ENCODE measurements at regions not wholly inside any gene's neighbourhood (a gene's known extent, or its start where the extent isn't known, plus 50 kb on each side); places are given as distances from the start of the nearest gene placed in this dataset.
"Not testable (repeated sequence)": the region's sequence is repeated elsewhere in the genome, so short reads cannot be mapped to it uniquely, and the experiment has no call there.

DNA sequence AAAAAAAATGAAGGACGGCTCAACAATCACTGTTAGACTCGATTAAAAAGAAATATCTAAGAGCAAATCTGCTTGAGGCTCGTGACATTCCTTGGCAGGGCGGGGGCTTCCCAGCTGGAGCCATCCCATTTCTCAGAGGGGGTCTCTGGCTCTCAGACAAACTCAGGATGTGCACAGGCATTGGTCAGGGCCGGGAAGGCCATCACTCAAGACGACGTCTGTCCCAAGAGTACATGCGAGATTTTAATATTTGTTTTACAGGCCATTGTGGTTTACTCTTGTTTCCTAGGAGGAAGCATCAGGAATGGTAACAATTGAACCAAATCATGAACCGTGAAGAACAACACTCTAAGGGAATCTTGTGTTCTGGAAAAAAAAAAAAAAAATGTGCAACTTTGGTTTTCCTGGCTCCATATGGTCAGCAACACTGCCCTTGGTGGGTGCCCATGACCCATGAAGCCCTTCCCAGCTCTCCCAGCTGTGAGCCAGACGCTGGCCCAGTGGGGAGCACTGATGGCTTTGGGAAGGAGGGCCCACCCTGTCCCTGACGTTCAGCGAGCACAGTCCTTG, 5454.6 kb upstream of the TPTE start:
- not testable (repeated sequence) for DNase-seq

DNA sequence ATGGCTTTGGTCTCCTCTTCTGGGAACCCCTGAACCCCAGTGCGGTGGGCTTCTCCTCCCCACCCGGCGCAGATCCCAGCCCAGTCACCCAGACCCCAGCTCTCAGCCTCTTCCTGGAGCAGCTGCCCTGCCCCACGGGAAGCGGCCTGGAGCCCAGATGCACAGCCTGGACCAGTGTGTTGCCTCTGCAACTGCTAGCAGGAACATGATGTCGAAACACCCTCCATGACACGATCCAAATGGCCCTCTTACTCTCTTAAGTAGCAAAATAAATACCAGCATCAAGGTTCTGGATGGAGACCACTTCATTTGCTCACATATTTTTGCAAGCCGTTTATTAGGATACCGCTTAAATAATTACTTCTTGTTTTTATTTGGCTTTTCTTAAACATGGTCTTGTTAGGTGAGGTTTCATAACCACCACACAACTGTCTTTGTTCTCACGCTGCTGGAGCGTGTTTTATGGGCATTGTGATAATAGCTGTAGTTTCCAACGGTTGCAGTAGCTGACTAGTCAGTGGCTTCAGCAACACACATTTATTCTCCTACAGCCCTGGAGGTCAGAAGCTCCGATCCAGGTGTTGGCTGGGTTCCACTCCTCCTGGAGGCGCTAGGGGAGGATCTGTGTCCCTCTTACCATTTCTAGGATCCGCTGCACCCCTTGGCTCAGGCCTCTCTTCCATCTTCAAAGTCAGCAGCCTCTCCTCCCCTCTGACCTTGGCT, 5453.9 kb upstream of the TPTE start:
- DNase-seq = not testable (repeated sequence)

DNA sequence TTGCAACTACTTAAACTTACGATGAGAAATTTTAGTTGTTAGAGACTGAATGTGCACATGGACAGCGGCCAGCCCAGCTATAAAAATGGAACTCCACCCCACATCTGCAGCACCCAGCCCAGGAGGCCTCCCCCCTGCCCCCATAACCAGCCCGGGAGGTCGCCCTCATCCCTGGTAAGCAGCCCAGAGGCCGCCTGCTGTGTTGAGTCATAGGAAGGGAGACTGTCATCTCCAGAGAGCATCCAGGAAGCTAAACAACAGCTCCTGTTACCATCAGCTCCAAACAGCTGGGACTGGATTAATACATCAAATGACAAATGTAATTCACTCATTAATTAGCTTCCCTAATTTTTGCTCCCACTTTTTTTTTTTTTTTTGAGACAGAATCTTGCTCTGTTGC, 5452.7 kb upstream of the TPTE start:
- not testable (repeated sequence) for DNase-seq

DNA sequence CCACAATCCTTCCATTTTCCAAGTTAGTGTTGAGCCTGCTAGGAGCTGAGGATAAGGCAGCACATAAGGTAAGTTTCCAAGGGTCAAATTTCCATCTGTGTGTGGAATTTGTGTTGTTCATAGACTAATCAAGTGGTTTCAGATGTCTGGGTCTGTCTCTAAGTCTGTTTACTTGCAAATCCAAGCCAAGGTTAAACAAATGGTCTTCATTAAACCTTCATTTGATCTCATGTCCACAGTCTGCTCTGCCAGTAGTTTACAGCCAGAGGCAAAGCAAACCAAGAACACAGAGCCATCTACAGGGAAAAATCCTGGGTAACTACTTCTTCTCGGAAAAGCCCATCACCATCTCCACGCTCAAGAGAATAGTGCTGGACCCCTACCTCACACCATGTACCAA, 5450.2 kb upstream of the TPTE start:
- DNase-seq = not testable (repeated sequence)

DNA sequence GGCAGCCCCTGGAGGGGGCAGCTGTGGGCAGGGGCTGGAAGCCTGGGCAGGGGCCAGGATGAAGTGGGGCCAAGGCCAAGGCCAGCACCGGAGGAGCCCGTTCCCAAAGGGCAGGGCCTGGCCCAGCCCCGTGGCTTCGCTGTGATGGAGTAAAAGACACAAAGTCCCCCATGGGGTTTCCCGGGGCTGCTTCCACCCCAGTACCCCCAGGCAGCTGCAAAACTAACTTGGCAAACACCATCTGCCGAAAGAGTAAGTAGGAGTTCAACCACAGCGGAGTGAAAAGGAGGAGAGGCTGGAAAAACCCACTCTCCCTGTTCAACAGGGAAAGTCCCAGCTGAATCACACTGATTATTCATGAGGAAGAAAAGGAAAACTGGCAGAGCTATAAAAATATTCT, 5444.5 kb upstream of the TPTE start:
- not testable (repeated sequence) for DNase-seq

DNA sequence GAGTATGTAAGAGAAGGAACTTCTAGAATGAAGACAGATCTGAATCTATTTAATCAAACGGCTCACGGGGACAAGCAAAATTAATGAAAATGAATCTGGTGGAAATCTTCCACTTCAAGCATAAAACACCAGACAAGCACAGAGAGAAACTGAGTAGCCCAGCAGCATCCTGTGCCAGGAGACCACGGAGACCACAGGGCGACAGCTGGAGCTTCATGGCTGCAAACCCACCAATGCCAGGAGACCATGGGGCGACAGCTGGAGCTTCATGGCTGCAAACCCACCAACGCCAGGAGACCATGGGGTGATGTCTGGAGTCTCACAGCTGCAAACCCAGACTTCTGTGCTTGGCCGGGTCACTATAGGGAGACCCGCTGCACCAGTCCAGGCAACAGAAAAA, 5442.0 kb upstream of the TPTE start:
- DNase-seq = not testable (repeated sequence)

DNA sequence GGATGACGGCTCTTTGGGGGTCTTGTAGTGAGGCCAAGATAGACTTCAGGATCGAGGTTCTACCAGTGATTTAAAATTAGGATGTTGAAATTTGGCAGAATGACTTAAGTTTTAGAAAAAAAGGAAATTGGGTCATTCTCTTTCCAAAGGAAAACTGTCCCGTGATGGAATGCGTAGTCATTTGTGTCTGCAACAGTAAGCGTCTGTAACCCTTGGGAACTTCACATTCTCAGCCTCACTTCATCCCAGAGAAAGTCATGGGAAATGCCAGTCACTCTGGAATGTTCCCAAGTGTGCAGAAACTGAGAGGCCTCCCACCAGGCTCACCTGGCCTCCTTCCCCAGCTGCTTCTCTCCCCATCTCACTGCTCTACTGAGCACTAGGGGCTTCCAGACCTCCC, 5441.4 kb upstream of the TPTE start:
- DNase-seq = not testable (repeated sequence)

DNA sequence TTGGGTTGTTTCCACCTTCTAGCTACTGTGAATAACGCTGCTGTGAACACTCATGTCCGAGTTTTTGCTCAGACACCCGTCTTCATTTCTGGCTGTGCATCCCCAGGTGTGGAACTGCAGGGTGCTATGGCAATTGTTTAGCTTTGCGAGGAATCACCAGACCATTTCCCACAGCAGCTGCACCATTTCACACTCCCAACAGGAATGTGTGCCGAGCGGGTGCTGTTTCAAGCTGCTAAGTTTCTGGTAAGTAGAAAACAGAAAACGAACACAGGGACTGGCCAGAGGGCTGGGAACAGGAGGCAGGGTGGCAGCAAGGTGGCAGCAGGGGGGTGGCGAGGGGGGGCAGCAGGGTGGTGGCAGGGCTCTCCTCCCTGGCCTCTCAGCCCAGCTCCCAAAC, 5437.1 kb upstream of the TPTE start:
- DNase-seq = not testable (repeated sequence)

DNA sequence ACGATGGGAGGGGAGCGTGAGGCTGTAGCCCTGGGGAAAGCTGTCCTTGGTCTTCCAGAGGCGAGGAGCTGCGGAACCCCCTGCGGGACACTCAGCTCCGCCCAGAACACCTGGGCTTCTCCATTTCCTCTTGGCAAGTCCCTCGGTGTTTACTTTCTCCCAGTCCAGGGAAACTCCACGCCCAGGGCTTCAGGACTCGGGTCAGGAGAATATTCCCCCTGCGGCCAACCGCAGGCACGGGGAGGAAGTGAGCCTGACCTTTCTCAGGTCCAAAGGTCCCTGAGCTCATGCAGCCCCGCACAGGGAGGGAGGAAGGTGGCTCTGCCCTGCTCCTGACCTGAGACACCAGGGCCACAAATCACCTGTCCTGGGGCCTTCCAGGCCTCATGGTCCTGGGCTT, 5435.9 kb upstream of the TPTE start:
- DNase-seq = not testable (repeated sequence)

DNA sequence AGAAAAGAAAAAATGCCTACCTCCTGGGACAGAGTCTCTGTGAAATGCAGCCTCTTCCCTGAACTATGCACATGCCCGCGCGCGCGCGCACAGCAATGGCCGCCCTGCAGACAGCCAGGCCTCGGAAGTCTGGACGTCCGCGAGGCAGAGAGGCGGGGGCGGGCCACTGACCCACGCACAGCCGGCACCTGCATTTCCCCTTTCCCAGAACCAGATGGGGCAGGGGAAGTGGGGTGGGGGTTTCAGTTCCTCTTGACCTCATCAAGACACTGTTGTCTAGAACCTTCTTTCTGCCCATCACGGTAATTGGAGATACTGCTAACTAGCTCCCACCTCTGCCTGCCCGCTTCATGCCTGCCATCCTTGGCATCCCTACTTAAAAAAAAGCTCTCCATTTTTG, 5435.0 kb upstream of the TPTE start:
- not testable (repeated sequence) for DNase-seq

DNA sequence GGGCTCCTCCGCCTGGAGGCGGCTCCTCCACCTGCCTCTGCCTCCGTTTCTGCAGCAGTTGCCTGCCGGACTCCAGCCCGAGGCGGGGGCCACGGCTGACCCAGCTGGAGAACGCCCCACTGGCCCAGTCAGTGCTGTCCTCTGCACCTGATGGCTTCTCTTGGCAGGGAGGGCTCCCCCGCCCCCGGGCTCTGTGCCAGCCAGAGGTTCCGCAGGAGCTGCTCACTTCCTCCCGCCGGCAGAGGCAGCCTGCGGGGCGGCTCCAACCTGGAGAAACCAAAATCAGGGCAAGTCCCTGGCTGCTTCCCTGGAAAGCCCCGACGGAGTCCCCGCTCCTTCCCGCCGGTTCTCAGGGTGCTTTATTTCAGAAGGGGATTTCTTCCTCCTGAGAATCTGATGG, 5432.6 kb upstream of the TPTE start:
- not testable (repeated sequence) for DNase-seq

DNA sequence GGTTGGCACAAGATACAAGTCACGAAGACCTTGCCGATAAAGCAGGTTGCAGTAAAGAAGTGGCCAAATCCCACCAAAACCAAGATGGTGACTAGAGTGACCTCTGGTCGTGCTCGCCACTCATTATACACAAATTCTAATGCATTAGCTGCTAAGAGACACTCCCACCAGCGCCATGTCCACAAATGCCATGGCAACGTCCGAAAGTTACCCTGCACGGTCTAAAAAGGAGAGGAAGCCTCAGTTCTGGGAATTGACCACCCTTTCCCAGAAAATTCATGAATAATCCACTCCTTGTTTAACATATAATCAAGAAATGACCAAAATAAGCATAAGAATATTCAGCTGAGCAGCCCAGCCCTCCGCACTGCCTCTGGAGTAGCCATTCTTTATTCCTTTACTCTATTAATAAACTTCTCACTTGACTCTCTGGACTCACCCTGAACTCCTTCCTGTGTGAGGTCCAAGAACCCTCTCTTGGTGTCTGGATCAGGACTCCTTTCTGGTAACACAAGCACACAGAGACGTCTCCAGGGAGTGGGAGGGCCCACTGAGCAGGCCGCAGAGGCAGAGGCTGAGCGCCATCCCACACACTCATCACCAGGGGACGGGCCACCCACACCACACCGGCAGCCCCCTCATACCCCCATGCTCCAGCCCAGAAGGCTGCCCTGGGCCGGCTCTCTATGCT, 5431.8 kb upstream of the TPTE start:
- not testable (repeated sequence) for DNase-seq

DNA sequence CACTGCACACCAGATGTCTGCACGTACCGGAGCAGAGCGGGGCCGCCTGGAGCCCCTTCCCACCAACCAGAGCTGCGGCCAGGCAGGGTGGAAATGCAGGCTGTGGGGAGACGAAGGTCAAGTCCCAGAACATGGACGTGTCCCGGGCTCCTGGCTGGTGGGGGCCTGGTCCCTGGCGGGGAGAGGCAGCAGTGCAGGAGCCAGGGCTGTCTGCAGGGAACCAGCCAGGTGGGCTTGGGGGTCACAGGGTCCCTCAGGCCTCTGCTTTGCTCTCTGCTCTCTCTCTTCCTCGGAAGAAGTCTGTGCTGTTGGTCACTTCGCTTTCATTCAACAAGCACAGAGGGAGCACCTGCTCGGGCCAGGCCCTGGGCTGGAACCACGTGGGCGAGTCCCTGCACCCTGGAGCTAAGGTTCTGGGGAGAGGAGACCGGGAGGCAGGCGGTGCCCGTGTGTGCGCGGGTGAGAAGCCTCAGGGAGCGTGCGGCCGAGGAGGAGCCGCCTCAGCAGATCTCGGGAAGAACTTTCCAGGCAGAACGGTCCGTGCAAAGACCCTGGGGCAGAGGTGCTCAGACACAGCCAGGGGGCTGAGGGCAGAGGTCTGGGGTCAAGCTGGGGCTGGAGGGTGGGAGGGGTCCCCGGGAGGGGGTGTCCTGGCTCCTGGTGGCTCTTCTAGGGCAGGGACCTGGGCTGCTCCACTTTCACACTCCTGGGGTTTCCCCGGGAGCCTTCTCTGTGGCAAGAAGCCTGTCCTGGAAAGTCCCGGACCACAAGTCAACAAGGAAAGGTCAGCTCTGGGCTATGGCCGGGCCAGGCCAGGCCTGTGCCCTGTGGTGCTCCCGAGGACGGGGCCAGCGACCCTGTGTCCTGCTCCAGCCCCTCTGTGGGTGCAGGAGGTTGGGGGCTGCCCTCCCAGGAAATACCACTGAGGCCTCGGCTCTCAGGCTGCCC, 5431.0 kb upstream of the TPTE start:
- not testable (repeated sequence) for DNase-seq

DNA sequence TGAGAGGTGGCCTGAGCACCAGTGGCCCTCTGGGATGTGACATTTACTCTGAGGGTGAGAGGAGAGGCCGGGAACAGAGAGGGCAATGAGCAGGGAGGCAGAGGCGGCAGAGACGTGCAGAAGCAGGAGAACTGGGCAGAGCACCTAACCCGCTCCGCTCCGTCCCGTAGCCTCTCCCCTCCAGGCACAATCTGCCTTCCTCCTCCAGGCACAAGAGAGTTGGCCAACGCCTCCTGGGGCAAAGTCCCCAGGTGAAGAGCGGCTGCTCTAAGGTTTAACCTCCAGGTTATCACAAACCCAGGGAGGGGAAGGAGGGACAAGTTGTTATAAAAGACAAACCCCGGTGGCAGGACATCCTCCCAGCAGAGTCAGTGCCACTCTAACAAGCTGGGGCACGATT, 5430.1 kb upstream of the TPTE start:
- not testable (repeated sequence) for DNase-seq

DNA sequence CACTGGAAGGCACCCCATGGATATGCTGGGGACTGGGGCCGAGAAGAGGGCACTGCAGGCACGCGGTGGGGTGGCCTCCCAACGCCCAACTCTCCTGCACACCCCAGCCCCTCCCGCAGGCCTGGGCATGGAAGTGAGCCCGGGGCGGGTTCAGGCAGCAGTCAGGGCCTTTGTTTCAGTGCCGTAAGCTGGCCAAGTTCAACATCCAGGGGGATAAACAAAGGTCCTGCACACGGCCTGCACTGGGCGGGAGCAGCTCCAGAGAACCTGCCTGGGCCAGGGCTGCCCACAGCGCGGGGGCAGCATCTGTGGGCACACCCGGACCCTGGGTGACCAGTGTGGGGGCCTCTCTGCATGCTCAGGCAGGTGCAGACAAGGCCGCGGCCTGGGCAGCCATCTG, 5425.8 kb upstream of the TPTE start:
- DNase-seq = not testable (repeated sequence)

DNA sequence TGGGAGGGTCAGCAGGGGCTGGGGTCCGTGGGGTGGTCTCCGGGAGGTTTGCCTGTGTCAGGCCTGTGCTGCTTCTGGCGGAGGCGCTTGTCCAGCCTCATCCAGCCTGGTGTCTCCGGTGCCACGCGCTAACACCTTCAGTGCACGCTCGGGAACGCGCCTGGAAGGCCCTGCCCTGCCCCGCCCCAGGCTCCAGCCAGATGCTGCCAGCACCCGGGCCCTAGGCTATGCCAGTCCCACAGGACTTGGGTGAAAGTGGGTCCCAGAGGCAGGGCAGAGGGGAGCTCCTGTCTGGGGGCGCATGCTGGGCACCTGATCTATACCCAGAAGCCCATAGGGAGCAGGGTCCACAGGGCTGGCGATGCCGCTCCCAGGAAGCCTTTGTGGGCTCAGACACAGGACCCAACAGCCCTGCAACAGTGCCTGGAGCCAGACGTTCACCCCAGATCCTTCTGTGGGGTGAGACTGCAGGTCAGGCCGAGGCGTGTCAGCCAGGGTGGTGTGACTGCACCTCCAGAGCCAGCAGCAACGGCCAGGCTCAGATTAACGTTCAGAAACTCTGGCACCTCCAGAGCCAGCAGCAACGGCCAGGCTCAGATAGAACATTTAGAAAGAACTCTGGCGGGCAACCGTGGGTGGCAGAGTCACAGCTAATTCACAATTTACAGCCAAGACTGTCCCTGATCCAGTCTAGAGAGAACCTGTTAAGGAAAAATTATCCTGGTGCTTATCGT, 5423.2 kb upstream of the TPTE start:
- DNase-seq = not testable (repeated sequence)

DNA sequence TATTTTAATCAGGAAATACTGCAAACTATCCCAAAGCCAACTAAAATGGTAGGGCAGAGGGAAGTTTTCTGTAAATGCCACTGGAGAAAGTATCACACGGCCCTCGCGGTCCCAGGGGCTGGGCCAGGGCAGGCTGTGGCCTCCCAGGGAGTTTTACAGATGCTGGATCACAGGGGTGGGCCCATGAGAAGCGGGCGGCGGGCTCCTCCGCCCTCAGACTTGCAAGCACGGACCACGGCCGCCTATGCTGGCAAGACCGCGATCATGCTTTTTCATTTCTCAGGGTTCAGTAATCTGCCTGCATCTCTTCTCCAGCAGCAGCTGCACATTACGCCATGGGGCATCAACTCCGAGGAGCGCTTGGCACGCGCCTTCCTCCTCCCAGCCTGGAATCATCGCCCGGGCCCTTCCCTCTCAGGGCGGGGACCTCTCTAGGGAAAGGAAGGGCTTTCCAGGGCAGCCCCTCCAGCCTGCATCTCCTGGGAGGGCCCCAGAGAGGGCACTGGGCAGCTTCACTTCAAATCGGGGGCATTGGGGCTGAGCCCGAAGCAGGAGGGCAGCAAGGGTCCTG, 5420.7 kb upstream of the TPTE start:
- DNase-seq = not testable (repeated sequence)

DNA sequence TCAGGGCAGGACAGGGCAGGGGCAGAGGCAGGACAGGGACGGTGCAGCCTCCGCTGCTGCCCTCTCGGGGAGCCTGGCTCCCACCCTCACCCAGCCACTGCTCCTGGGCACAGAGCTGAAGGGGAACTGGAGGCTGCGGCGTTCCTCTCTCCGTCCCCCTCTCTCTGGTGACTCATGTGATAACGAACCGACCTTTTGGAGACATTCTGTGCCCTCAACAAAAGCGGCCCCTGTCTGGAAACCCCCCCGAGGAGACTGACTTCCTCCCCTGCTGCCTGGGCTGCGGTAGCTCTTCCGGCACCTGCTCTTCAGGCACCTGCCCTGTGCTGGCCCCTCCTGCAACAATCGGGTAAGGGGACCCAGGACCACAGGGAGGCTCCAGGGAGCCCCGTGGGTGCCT, 5419.6 kb upstream of the TPTE start:
- peak; percentile 73 for DNase-seq

DNA sequence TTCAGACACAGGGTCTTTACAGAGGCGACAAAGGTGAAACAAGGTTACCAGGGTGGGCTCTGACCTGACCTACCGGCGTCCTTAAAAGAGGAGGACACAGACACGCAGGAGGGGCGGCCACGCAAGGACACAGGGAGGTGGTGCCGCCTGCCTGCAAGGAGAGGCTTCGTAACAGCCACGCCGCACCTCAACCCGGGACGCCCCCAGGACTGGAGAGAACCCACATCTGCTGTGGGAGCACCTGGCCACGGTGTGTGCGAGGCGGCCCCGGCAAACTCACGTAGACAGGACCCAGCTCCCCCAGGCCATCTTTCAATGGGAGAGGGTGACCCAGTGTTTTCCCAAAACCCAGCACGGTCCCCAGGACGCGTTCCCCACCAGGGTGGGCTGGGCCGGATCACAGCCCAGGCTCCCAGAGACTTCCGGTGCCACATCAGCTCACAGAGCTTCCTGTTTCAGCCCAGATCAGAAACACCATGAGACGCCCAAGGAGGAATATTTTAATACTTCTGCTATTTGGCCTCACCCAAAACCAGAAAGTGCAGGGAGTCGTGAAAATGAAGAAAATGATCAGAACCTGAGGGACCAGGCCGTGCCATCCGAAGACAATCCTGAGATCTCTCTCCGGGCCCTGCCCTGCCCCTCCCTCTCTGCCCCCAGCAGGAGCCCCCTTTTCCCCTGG, 5417.4 kb upstream of the TPTE start:
- DNase-seq = not testable (repeated sequence)

DNA sequence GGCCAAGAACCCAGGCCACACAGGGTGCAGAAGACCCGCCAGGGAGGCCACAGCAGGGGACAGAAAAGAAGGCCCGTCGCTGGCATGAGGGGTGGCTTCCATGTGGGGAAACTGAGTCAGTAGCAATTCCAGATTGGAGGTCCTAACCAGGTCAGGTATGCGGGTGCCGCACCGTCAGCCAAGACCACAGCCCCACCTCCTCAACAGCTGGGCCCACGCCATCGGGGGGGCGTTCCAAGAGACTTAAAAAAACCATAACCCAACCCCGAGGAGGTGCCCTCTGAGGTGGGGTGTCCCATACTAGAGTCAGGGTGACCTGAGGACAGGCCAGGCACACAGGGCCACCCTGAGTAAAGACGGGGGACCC, 5416.8 kb upstream of the TPTE start:
- not testable (repeated sequence) for DNase-seq
